Astrocyte of the hippocampus (primary cell): ENCODE measurements at regions not wholly inside any gene's neighbourhood (a gene's known extent, or its start where the extent isn't known, plus 50 kb on each side); places are given as distances from the start of the nearest gene placed in this dataset.

Experiments
- DNase-seq: peaks from one replicate; pipeline ENCODE4 v3.0.0; 2011; ENCODE audit warnings: low read depth, low spot score

GRCh38 chr3:31247850-31248562 lies 284.7 kb upstream of the STT3B start:
- DNase-seq, result peak; percentile 50

- no peak for DNase-seq
Measured at GRCh38 chr3:31248563-31248992, 284.1 kb upstream of the STT3B start.

- DNase-seq, result no peak
Measured at GRCh38 chr3:31249545-31249944, 283.2 kb upstream of the STT3B start.

- no peak for DNase-seq
Measured at GRCh38 chr3:31250116-31250777, 282.5 kb upstream of the STT3B start.

- no peak for DNase-seq
Measured at GRCh38 chr3:31251083-31251482, 281.6 kb upstream of the STT3B start.

- DNase-seq, result no peak
Measured at GRCh38 chr3:31252216-31253185, 280.2 kb upstream of the STT3B start.

GRCh38 chr3:31253782-31254181 lies 278.9 kb upstream of the STT3B start:
- no peak for DNase-seq

GRCh38 chr3:31254483-31254882 lies 278.2 kb upstream of the STT3B start:
- no peak for DNase-seq

GRCh38 chr3:31255007-31255581 lies 277.6 kb upstream of the STT3B start:
- DNase-seq, result no peak

GRCh38 chr3:31262201-31262600 lies 270.5 kb upstream of the STT3B start:
- DNase-seq, result peak; percentile 16

- no peak for DNase-seq
Measured at GRCh38 chr3:31263897-31264296, 268.8 kb upstream of the STT3B start.

- no peak for DNase-seq
Measured at GRCh38 chr3:31265646-31266428, 266.9 kb upstream of the STT3B start.

- no peak for DNase-seq
Measured at GRCh38 chr3:31268868-31269267, 263.9 kb upstream of the STT3B start.

GRCh38 chr3:31270010-31270409 lies 262.7 kb upstream of the STT3B start:
- no peak for DNase-seq

- peak; percentile 50 for DNase-seq
Measured at GRCh38 chr3:31274326-31275024, 258.2 kb upstream of the STT3B start.

GRCh38 chr3:31275038-31275572 lies 257.6 kb upstream of the STT3B start:
- DNase-seq, result peak; percentile 79

GRCh38 chr3:31275583-31275982 lies 257.1 kb upstream of the STT3B start:
- no peak for DNase-seq

GRCh38 chr3:31277582-31277981 lies 255.1 kb upstream of the STT3B start:
- DNase-seq, result peak; percentile 65

GRCh38 chr3:31278532-31278931 lies 254.2 kb upstream of the STT3B start:
- no peak for DNase-seq

- DNase-seq, result no peak
Measured at GRCh38 chr3:31284776-31285175, 247.9 kb upstream of the STT3B start.
